GM12891 (cell line): ENCODE measurements at regions not wholly inside any gene's neighbourhood (a gene's known extent, or its start where the extent isn't known, plus 50 kb on each side); places are given as distances from the start of the nearest gene placed in this dataset.

Experiments
- DNase-seq: peaks from one replicate; pipeline ENCODE4 v3.0.0; 2011; ENCODE audit warnings: low spot score; ENCODE audit not compliant: insufficient read length
- FAIRE-seq: peaks from 2 replicates; lab custom pipeline; 2011; peaks lifted over from hg19 to GRCh38; lab: Jason Lieb, UNC
- PAX5 ChIP-seq: IDR thresholded peaks from 2 replicates; pipeline ENCODE4 v1.6.1; 2011; ENCODE audit warnings: low read length, moderate library complexity, mild to moderate bottlenecking; ENCODE audit not compliant: insufficient read depth, severe bottlenecking
- POLR2A ChIP-seq: IDR thresholded peaks from 2 replicates; pipeline ENCODE4 v1.6.1; 2011; ENCODE audit warnings: low read depth, low read length, control low read depth
- POLR2AphosphoS5 ChIP-seq: IDR thresholded peaks from 2 replicates; pipeline ENCODE4 v1.6.1; 2011; ENCODE audit warnings: low read depth, low read length, control low read depth
- POU2F2 ChIP-seq: IDR thresholded peaks from 2 replicates; pipeline ENCODE4 v1.6.1; 2011; ENCODE audit warnings: low read depth, mild to moderate bottlenecking, control low read depth, low read length, moderate library complexity
- SPI1 ChIP-seq: IDR thresholded peaks from 2 replicates; pipeline ENCODE4 v1.6.1; 2011; ENCODE audit warnings: low read depth, low read length, control low read depth
- TAF1 ChIP-seq: IDR thresholded peaks from 2 replicates; pipeline ENCODE4 v1.6.1; 2011; ENCODE audit warnings: low read depth, low read length, control low read depth

- FAIRE-seq (no peak), DNase-seq (no peak)
- TF ChIP-seq POU2F2 (no peak), PAX5 (no peak)
Measured at GRCh38 chr13:89746554-89746953, 1600.9 kb upstream of the MIR17HG start.

- FAIRE-seq (no peak), DNase-seq (no peak)
- TF ChIP-seq POLR2AphosphoS5 (no peak), PAX5 (no peak), SPI1 (no peak), TAF1 (no peak), POLR2A (no peak), POU2F2 (no peak)
Measured at GRCh38 chr13:89748716-89749115, 1598.8 kb upstream of the MIR17HG start.

GRCh38 chr13:89749888-89750287, 1597.6 kb upstream of the MIR17HG start:
- TF ChIP-seq POU2F2 (no peak), PAX5 (no peak), SPI1 (no peak), TAF1 (no peak), POLR2A (no peak), POLR2AphosphoS5 (no peak)
- FAIRE-seq (no peak), DNase-seq (no peak)

GRCh38 chr13:89750371-89750770, 1597.1 kb upstream of the MIR17HG start:
- FAIRE-seq = no peak
- TF ChIP-seq POU2F2 (no peak), PAX5 (no peak), POLR2A (no peak), SPI1 (no peak), POLR2AphosphoS5 (no peak), TAF1 (no peak)
- DNase-seq = no peak

- FAIRE-seq = no peak
- no peak for DNase-seq
- TF ChIP-seq POU2F2 = no peak
- no peak for TF ChIP-seq SPI1
- no peak for TF ChIP-seq POLR2A
- TF ChIP-seq POLR2AphosphoS5 = no peak
- TF ChIP-seq PAX5 = no peak
- no peak for TF ChIP-seq TAF1
Measured at GRCh38 chr13:89751432-89751930, 1596.0 kb upstream of the MIR17HG start.

GRCh38 chr13:89752394-89752793, 1595.1 kb upstream of the MIR17HG start:
- no peak for DNase-seq
- TF ChIP-seq PAX5 (no peak), TAF1 (no peak), POLR2A (no peak), SPI1 (no peak), POLR2AphosphoS5 (no peak), POU2F2 (no peak)
- no peak for FAIRE-seq

- no peak for DNase-seq
- peak; percentile 52 for FAIRE-seq
- TF ChIP-seq POU2F2 (no peak), SPI1 (no peak)
Measured at GRCh38 chr13:89755729-89756492, 1591.6 kb upstream of the MIR17HG start.

GRCh38 chr13:89763005-89763404, 1584.5 kb upstream of the MIR17HG start:
- FAIRE-seq (no peak), DNase-seq (no peak)
- TF ChIP-seq POU2F2 = no peak
- no peak for TF ChIP-seq PAX5
- TF ChIP-seq POLR2AphosphoS5 = no peak
- TF ChIP-seq TAF1 = no peak

- DNase-seq (no peak), FAIRE-seq (no peak)
- TF ChIP-seq POU2F2 (no peak), POLR2A (no peak), POLR2AphosphoS5 (no peak), SPI1 (no peak), PAX5 (no peak), TAF1 (no peak)
Measured at GRCh38 chr13:89783221-89783755, 1564.2 kb upstream of the MIR17HG start.

GRCh38 chr13:89784161-89784809, 1563.2 kb upstream of the MIR17HG start:
- TF ChIP-seq PAX5 (no peak), POU2F2 (no peak), SPI1 (no peak), POLR2A (no peak), TAF1 (no peak), POLR2AphosphoS5 (no peak)
- DNase-seq (no peak), FAIRE-seq (no peak)
